GM12878 (cell line): ENCODE measurements at regions not wholly inside any gene's neighbourhood (a gene's known extent, or its start where the extent isn't known, plus 50 kb on each side); places are given as distances from the start of the nearest gene placed in this dataset.

ENCODE experiments used
- ATAC-seq: fragments of 200-7000 bp; cut with Tn5 transposase; 3 replicates; pipeline ENCODE4 v1.9.1; 2020; ENCODE audit warnings: mild to moderate bottlenecking, moderate library complexity
- BruUV-seq: library from RNA; stranded (reverse); fragments of 400-500 nt; replicated peaks from 2 replicates; lab custom pipeline; 2021; lab: Mats Ljungman, UMichigan
- CTCF ChIA-PET: fragments of 300-600 bp; sonication (Branson Sonifier 250); formaldehyde crosslinking; extraction: SDS; loops from one replicate; lab custom pipeline; 2021; ENCODE audit warnings: inconsistent platforms; lab: Yijun Ruan, JAX
- POLR2A ChIA-PET: fragments of 350-600 bp; formaldehyde crosslinking; extraction: SDS; loops from one replicate; lab custom pipeline; 2021; ENCODE audit warnings: inconsistent platforms; lab: Charles Lee
- RAD21 ChIA-PET: fragments of 300-600 bp; sonication (Branson Sonifier 250); formaldehyde crosslinking; loops from one replicate; lab custom pipeline; 2023; ENCODE audit warnings: antibody characterized with exemption; ENCODE audit not compliant: unreplicated experiment; lab: Charles Lee
- SMC1A ChIA-PET: fragments of 300-600 bp; sonication (Branson Sonifier 250); formaldehyde crosslinking; loops from one replicate; lab custom pipeline; 2023; ENCODE audit not compliant: unreplicated experiment, uncharacterized antibody; lab: Charles Lee
- DNase-seq: peaks from one replicate; pipeline ENCODE4 v3.0.0-alpha.2; 2011; ENCODE audit warnings: low read depth, low spot score
- FAIRE-seq: peaks from 3 replicates; lab custom pipeline; 2011; peaks lifted over from hg19 to GRCh38; lab: Jason Lieb, UNC
- H2AFZ ChIP-seq: 2 replicates; pipeline ENCODE4 v1.6.0; 2011; ENCODE audit warnings: low read depth, low read length, control low read depth; ENCODE audit not compliant: control insufficient read depth
- H3K27ac ChIP-seq: 2 replicates; pipeline ENCODE4 v1.5.1; 2011; ENCODE audit warnings: control low read depth; ENCODE audit not compliant: control insufficient read depth, insufficient read depth
- H3K27me3 ChIP-seq, 2 experiments: replicated peaks in 1 of 2; 2 replicates each; pipeline versions ENCODE4 v1.6.0 to v1.6.1; 2011; ENCODE audit warnings: low read length in 1 of 2; ENCODE audit not compliant: control insufficient read depth in 2 of 2, insufficient read depth in 2 of 2
- H3K36me3 ChIP-seq, 2 experiments: 2 replicates each; pipeline ENCODE4 v1.5.1; 2011; ENCODE audit warnings: low read length in 1 of 2; ENCODE audit not compliant: control insufficient read depth in 2 of 2, insufficient read depth in 2 of 2
- H3K4me1 ChIP-seq: 2 replicates; pipeline ENCODE4 v1.6.1; 2011; ENCODE audit warnings: mild to moderate bottlenecking, low read length, moderate library complexity, mixed read lengths; ENCODE audit not compliant: control insufficient read depth, insufficient read depth
- H3K4me2 ChIP-seq: 2 replicates; pipeline ENCODE4 v1.6.0; 2011; ENCODE audit warnings: control low read depth; ENCODE audit not compliant: control insufficient read depth, insufficient read depth
- H3K4me3 ChIP-seq: fragments of 200-600 bp; sonication (generic); 2 replicates; pipeline ENCODE4 v1.5.1; 2016
- H3K79me2 ChIP-seq: 2 replicates; pipeline ENCODE4 v1.6.0; 2011; ENCODE audit warnings: low read length; ENCODE audit not compliant: control insufficient read depth, insufficient read depth
- H3K9ac ChIP-seq: 2 replicates; pipeline ENCODE4 v1.8.0; 2011; ENCODE audit warnings: low read length, control low read depth, mixed read lengths; ENCODE audit not compliant: control insufficient read depth, insufficient read depth
- H3K9me3 ChIP-seq: replicated peaks from 3 replicates; pipeline ENCODE4 v1.5.1; 2011; ENCODE audit warnings: mild to moderate bottlenecking, low read length; ENCODE audit not compliant: control insufficient read depth, insufficient read depth
- H4K20me1 ChIP-seq: 2 replicates; pipeline ENCODE4 v1.6.0; 2011; ENCODE audit not compliant: control insufficient read depth, insufficient read depth
- EED ChIP-seq: sonication (generic); IDR thresholded peaks from 2 replicates; pipeline ENCODE4 v1.6.1; 2016; ENCODE audit warnings: antibody characterized with exemption, low read depth
- IKZF2 ChIP-seq, 2 experiments: fragments of 450-650 bp; IDR thresholded peaks; 2 replicates each; pipeline ENCODE4 v1.6.1; 2017; ENCODE audit warnings: mild to moderate bottlenecking in 2 of 2, moderate library complexity in 2 of 2
- POLR2A ChIP-seq: IDR thresholded peaks from 2 replicates; pipeline ENCODE4 v1.6.1; 2011; ENCODE audit warnings: low read depth, mild to moderate bottlenecking, low read length
- POLR2AphosphoS5 ChIP-seq: IDR thresholded peaks from 2 replicates; pipeline ENCODE4 v1.6.1; 2011; ENCODE audit warnings: mild to moderate bottlenecking, low read length, inconsistent platforms
- ZBED1 ChIP-seq: IDR thresholded peaks from 2 replicates; pipeline ENCODE4 v1.6.1; 2016; ENCODE audit warnings: borderline replicate concordance
- in situ Hi-C: fragments of 300-500 bp; cut with MboI; formaldehyde crosslinking; loops from 9 replicates; pipeline ENCODE4 v1.14.3; 2018; ENCODE audit warnings: mixed read lengths
- intact Hi-C: fragments of 100-400 bp; cut with micrococcal nuclease; formaldehyde crosslinking; loops from one replicate; pipeline ENCODE4 v1.14.2; 2022; ENCODE audit not compliant: unreplicated experiment
- TF ChIP-seq, protein P1 (sequence below): IDR thresholded peaks from 2 replicates; pipeline ENCODE4 v1.6.1; 2012; ENCODE audit warnings: low read depth, low read length, improper control_type of control experiment
- TF ChIP-seq, protein P2 (sequence below): IDR thresholded peaks from 2 replicates; pipeline ENCODE4 v1.6.1; 2012; ENCODE audit warnings: improper control_type of control experiment, low read depth, low read length; ENCODE audit not compliant: insufficient replicate concordance

DNA sequence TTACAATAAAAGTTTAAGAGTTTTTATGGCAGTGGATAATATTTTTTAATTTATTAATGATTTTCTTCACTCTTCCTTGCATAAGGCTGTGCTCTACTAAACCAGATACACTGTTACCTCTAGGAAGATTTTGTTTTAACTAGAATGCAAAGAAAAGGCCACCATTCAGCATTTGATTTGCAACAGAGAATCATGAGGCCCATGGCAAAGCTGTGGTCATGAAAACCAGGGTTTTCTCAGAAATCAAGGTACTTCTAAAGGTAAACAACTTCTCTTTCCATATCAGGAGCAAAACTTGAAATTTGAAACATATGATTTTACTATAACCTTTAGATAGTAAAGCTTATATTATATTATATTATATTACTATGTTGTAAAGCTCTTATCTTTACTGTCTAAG, 94.4 kb downstream of the FAM76B start:
- Histone ChIP-seq H3K4me2 (no peak overlapping the region), H2AFZ (no peak overlapping the region), H3K4me1 (peaks cover 11% of the 10 kb centered on the region; the same call in 1 of the 2 replicates), H3K4me3 (no peak overlapping the region), H3K79me2 (no peaks in the 10 kb centered on the region), H4K20me1 (no peaks in the 10 kb centered on the region), H3K9me3 (peaks cover 3% of the 10 kb centered on the region; the same call in 2 of the 3 replicates), H3K27ac (no peak overlapping the region), H3K36me3 (no peaks in the 10 kb centered on the region), H3K27me3 (no peaks in the 10 kb centered on the region), H3K9ac (no peak overlapping the region)
- ChIA-PET CTCF (interaction anchor here (0.6 to 2.8 kb wide), 5 partner anchors 8 to 100 kb away, joined by 3 to 14 read pairs (median 3); no protein-coding TSS in a partner anchor), SMC1A (interaction anchor here (0.8 to 9.8 kb wide), 8 partner anchors 13 to 540 kb away, joined by 3 to 110 read pairs (median 4); partner anchors contain the start of gene SESN3), POLR2A (interaction anchor here (1.4 to 1.8 kb wide), 2 partner anchors 20 to 450 kb away, joined by 3 to 4 read pairs; no protein-coding TSS in a partner anchor), RAD21 (interaction anchor here (1.0 to 7.9 kb wide), 4 partner anchors 11 to 540 kb away, joined by 3 to 114 read pairs (median 12); partner anchors contain the start of gene SESN3)
- intact Hi-C loops, result no loop called here
- in situ Hi-C loops, result no loop called here
- no peak for ATAC-seq
- TF ChIP-seq IKZF2 (IDR thresholded peaks at IDR 0.05) (no peak), EED (no peak), POLR2AphosphoS5 (no peak), ZBED1 (no peak), POLR2A (no peak)
- TF ChIP-seq, protein P1, sequence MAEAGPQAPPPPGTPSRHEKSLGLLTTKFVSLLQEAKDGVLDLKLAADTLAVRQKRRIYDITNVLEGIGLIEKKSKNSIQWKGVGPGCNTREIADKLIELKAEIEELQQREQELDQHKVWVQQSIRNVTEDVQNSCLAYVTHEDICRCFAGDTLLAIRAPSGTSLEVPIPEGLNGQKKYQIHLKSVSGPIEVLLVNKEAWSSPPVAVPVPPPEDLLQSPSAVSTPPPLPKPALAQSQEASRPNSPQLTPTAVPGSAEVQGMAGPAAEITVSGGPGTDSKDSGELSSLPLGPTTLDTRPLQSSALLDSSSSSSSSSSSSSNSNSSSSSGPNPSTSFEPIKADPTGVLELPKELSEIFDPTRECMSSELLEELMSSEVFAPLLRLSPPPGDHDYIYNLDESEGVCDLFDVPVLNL, result no peak
- TF ChIP-seq, protein P2, sequence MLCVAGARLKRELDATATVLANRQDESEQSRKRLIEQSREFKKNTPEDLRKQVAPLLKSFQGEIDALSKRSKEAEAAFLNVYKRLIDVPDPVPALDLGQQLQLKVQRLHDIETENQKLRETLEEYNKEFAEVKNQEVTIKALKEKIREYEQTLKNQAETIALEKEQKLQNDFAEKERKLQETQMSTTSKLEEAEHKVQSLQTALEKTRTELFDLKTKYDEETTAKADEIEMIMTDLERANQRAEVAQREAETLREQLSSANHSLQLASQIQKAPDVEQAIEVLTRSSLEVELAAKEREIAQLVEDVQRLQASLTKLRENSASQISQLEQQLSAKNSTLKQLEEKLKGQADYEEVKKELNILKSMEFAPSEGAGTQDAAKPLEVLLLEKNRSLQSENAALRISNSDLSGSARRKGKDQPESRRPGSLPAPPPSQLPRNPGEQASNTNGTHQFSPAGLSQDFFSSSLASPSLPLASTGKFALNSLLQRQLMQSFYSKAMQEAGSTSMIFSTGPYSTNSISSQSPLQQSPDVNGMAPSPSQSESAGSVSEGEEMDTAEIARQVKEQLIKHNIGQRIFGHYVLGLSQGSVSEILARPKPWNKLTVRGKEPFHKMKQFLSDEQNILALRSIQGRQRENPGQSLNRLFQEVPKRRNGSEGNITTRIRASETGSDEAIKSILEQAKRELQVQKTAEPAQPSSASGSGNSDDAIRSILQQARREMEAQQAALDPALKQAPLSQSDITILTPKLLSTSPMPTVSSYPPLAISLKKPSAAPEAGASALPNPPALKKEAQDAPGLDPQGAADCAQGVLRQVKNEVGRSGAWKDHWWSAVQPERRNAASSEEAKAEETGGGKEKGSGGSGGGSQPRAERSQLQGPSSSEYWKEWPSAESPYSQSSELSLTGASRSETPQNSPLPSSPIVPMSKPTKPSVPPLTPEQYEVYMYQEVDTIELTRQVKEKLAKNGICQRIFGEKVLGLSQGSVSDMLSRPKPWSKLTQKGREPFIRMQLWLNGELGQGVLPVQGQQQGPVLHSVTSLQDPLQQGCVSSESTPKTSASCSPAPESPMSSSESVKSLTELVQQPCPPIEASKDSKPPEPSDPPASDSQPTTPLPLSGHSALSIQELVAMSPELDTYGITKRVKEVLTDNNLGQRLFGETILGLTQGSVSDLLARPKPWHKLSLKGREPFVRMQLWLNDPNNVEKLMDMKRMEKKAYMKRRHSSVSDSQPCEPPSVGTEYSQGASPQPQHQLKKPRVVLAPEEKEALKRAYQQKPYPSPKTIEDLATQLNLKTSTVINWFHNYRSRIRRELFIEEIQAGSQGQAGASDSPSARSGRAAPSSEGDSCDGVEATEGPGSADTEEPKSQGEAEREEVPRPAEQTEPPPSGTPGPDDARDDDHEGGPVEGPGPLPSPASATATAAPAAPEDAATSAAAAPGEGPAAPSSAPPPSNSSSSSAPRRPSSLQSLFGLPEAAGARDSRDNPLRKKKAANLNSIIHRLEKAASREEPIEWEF, result no peak
- FAIRE-seq, result no peak
- DNase-seq, result no peak
- BruUV-seq, result no TSS peak
